GM23248 (cell line): ENCODE measurements at regions not wholly inside any gene's neighbourhood (a gene's known extent, or its start where the extent isn't known, plus 50 kb on each side); places are given as distances from the start of the nearest gene placed in this dataset.

Experiments
- DNase-seq: peaks from one replicate; pipeline ENCODE4 v3.0.0-alpha.2; 2015
- H2AFZ ChIP-seq: fragments of 200-600 bp; sonication (generic); 2 replicates; pipeline ENCODE4 v1.6.1; 2016; ENCODE audit warnings: antibody characterized with exemption
- H3F3A ChIP-seq: fragments of 200-600 bp; sonication (generic); 2 replicates; pipeline ENCODE4 v1.6.1; 2016; ENCODE audit warnings: mild to moderate bottlenecking, antibody characterized with exemption, mixed run types; ENCODE audit not compliant: insufficient read depth
- H3K27ac ChIP-seq: fragments of 200-600 bp; sonication (generic); 2 replicates; pipeline ENCODE4 v1.5.1; 2016; ENCODE audit warnings: mild to moderate bottlenecking
- H3K27me3 ChIP-seq: fragments of 200-600 bp; sonication (generic); replicated peaks from 2 replicates; pipeline ENCODE4 v1.6.1; 2016; ENCODE audit warnings: mild to moderate bottlenecking; ENCODE audit not compliant: insufficient read depth
- H3K36me3 ChIP-seq: fragments of 200-600 bp; sonication (generic); 2 replicates; pipeline ENCODE4 v1.6.1; 2016; ENCODE audit warnings: low read depth, mild to moderate bottlenecking
- H3K4me1 ChIP-seq: fragments of 200-600 bp; sonication (generic); 2 replicates; pipeline ENCODE4 v1.6.1; 2016; ENCODE audit warnings: mild to moderate bottlenecking; ENCODE audit not compliant: insufficient read depth
- H3K4me2 ChIP-seq: fragments of 200-600 bp; sonication (generic); one replicate; pipeline ENCODE4 v1.6.1; 2016; ENCODE audit warnings: mild to moderate bottlenecking; ENCODE audit not compliant: unreplicated experiment
- H3K4me3 ChIP-seq: fragments of 200-600 bp; sonication (generic); 2 replicates; pipeline ENCODE4 v1.5.1; 2016; ENCODE audit warnings: mild to moderate bottlenecking
- H3K79me2 ChIP-seq: fragments of 200-600 bp; sonication (generic); 2 replicates; pipeline ENCODE4 v1.6.1; 2016; ENCODE audit warnings: mild to moderate bottlenecking; ENCODE audit not compliant: insufficient read depth
- H3K9ac ChIP-seq: fragments of 200-600 bp; sonication (generic); 2 replicates; pipeline ENCODE4 v1.6.1; 2016; ENCODE audit warnings: mild to moderate bottlenecking
- H3K9me2 ChIP-seq: fragments of 200-600 bp; sonication (generic); 2 replicates; pipeline ENCODE4 v1.6.1; 2016; ENCODE audit warnings: mixed run types, mild to moderate bottlenecking, moderate library complexity; ENCODE audit not compliant: insufficient read depth
- H3K9me3 ChIP-seq: fragments of 200-600 bp; sonication (generic); one replicate; pipeline ENCODE4 v1.6.1; 2017; ENCODE audit warnings: low read depth
- H4K20me1 ChIP-seq: fragments of 200-600 bp; sonication (generic); 2 replicates; pipeline ENCODE4 v1.6.0; 2016; ENCODE audit not compliant: insufficient read depth
- EZH2 ChIP-seq: fragments of 200-600 bp; sonication (generic); IDR thresholded peaks from 2 replicates; pipeline ENCODE4 v1.6.1; 2018; ENCODE audit warnings: antibody characterized with exemption, mild to moderate bottlenecking; ENCODE audit not compliant: insufficient read depth, poor library complexity, severe bottlenecking
- EZH2phosphoT487 ChIP-seq: fragments of 200-600 bp; sonication (generic); IDR thresholded peaks from 2 replicates; pipeline ENCODE4 v1.6.1; 2018; ENCODE audit warnings: antibody characterized with exemption, moderate library complexity, mild to moderate bottlenecking, low read depth; ENCODE audit not compliant: insufficient read depth
- WGBS, 2 experiments: methylation state at CpG; one replicate each; pipeline ENCODE4 v1.1.6; 2015 to 2017; ENCODE audit warnings: low lambda C conversion rate in 2 of 2, low coverage in 1 of 2; ENCODE audit errors: missing lambda C conversion rate in 2 of 2; 5-methylcytosine and 5-hydroxymethylcytosine counted together
- in situ Hi-C: fragments of 300-500 bp; cut with MboI; formaldehyde crosslinking; loops from 2 replicates; pipeline ENCODE4 v1.15.0; 2020

DNA sequence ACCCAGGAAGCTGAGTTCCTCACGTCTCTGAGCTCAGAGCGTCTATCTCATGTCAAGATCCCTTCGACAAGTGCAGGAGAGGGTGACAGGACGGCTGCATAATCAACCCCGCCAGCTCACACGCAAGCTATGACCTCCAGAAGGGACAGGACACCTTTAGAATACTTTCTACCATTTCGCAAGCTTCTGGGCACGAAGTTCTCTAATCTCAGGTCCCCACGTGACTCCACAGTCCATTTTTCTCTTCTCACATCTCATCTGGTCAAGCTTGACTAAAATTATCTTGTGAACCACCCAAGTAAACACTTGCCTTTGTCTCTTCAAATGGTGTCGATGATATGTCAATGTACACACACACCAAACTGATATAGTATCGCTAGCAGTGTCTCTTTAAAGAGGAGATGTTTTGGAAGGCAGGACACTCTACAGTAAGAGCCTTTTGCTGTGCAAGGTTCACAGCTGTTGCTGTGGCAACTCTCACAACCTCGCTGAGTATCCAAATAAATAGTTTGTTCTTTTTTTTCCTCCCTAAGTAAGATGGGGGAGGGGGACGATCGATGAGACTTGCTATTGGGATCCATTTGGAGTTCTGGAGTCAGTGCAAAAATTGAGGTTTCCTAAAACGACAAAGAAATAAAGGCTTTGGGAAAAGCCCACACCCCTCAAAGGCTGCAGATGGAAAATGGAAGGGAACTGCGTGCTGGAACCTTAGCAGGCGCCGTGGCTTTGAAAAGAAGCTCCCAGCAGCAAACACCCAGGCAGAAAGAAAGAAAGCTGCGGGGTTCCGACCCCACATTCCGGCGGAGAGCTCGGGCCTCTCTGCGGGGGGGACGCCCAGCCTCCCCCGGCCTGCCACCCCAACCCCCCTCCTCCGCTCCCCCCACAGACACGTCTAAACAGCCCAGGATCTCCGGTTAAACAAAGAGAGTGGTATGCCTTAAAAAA, 215.4 kb upstream of the UBASH3B start:
- Histone ChIP-seq H3F3A (no peaks in the 10 kb centered on the region), H2AFZ (peak overlapping the region; percentile 90), H3K9me2 (no peaks in the 10 kb centered on the region), H3K36me3 (no peaks in the 10 kb centered on the region), H3K9me3 (no peaks in the 10 kb centered on the region), H3K4me1 (no peaks in the 10 kb centered on the region), H3K9ac (peak overlapping the region; percentile 76), H3K27me3 (no peaks in the 10 kb centered on the region), H3K27ac (peak overlapping the region; percentile 27), H4K20me1 (no peaks in the 10 kb centered on the region), H3K79me2 (no peaks in the 10 kb centered on the region), H3K4me2 (peak overlapping the region; percentile 91), H3K4me3 (peak overlapping the region; percentile 76)
- WGBS, 2 experiments, result 24 to 25% methylated on average over 25 to 29 of the region's 29 CpGs
- peak; percentile 72 for DNase-seq
- no peak for TF ChIP-seq EZH2phosphoT487
- no peak for TF ChIP-seq EZH2
- in situ Hi-C loops, result no loop called here

DNA sequence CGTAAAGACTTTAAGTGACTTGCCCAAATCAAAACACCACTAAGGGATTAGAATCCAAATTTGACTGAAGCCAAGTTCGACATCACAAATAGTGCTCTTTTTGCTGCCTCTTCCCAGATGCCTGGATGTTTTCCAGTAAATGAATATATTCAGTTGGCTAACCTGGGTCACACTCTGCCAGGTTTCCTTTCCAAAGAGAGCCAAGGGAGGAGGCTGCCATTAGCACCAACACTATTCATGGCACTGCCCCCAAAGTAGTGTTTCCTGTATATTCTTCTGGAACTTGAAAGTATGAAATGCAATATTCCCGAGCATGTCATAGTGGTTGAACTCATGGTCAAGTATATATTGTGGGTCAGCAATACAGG, 219.3 kb upstream of the UBASH3B start:
- Histone ChIP-seq H3K79me2 (no peaks in the 10 kb centered on the region), H3K4me1 (no peaks in the 10 kb centered on the region), H3K27me3 (no peaks in the 10 kb centered on the region), H3K4me2 (no peak overlapping the region), H2AFZ (no peak overlapping the region), H4K20me1 (no peaks in the 10 kb centered on the region), H3K4me3 (no peak overlapping the region), H3K9me3 (no peaks in the 10 kb centered on the region), H3K9me2 (0 out of 2 replicates have a peak, but pooled peaks cover 3% of the 10 kb centered on the region), H3K36me3 (no peaks in the 10 kb centered on the region), H3K27ac (no peak overlapping the region), H3K9ac (no peak overlapping the region), H3F3A (no peaks in the 10 kb centered on the region)
- no peak for TF ChIP-seq EZH2phosphoT487
- no peak for TF ChIP-seq EZH2
- WGBS, 2 experiments, result 29% methylated on average over 3 of the region's 3 CpGs
- no peak for DNase-seq
- in situ Hi-C loops, result no loop called here

DNA sequence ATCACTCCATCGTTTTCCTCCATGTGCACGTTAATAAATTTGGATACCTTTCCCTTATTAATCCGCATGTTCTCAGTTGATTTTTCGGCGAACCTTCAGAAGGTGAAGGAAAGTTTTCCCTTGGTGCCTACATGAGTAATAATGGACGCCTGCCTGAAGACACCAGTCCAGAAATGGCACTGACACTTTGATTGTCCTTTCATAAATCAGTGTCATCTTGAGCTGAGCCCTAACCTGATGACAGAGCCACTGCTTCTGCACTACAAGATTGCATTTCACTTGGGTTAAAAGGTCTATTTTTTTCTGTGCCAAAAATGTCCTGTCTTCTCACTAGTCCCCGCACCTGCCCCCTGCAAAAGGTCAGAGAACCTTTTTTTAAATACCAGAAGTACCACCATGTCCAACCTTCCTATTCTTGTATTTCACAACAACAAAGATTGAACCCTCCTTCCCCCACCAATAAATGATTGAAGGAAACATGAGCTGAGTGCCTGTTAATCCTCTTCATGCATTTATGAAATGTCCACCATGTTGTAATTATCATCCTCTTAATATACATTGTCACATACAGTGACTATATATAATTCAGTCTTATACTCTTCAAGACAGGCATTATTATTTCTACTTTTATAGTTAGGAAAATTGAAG, 219.9 kb upstream of the UBASH3B start:
- Histone ChIP-seq H3F3A (no peaks in the 10 kb centered on the region), H3K79me2 (no peaks in the 10 kb centered on the region), H2AFZ (no peak overlapping the region), H4K20me1 (no peaks in the 10 kb centered on the region), H3K4me3 (no peak overlapping the region), H3K27ac (no peak overlapping the region), H3K9me3 (no peaks in the 10 kb centered on the region), H3K36me3 (no peaks in the 10 kb centered on the region), H3K4me2 (no peak overlapping the region), H3K4me1 (no peaks in the 10 kb centered on the region), H3K27me3 (no peaks in the 10 kb centered on the region), H3K9ac (no peak overlapping the region), H3K9me2 (0 out of 2 replicates have a peak, but pooled peaks cover 3% of the 10 kb centered on the region)
- TF ChIP-seq EZH2phosphoT487 (no peak), EZH2 (no peak)
- DNase-seq, result no peak
- in situ Hi-C loops, result no loop called here
- 86% methylated on average over 7 of the region's 7 CpGs for WGBS, 2 experiments

DNA sequence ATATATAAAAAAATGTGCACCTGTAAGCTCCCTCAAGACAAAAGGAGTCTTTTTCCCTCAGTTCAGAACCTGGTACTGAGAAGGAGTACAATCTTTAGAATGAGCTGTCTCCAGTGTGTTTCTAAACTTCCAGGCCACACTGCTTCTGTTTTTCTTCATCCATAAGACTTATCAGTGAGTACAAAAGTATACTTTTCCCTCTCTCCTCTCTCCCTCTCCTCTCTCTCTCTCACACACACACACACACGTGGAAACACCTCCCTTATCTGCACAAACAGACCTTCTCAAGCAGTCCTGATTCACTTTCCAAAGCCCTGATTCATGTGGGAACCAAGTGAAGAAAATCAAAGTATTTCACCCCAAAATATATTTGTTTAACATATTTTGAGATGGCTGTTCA, 220.7 kb upstream of the UBASH3B start:
- H3K27ac ChIP-seq, result no peak overlapping the region
- H2AFZ ChIP-seq, result no peak overlapping the region
- H3K4me1 ChIP-seq, result no peaks in the 10 kb centered on the region
- no peaks in the 10 kb centered on the region for H3K9me3 ChIP-seq
- no peak overlapping the region for H3K4me3 ChIP-seq
- no peak overlapping the region for H3K9ac ChIP-seq
- no peak for DNase-seq
- in situ Hi-C loops, result no loop called here
- TF ChIP-seq EZH2phosphoT487 (no peak), EZH2 (no peak)
- H3K27me3 ChIP-seq, result no peaks in the 10 kb centered on the region
- H4K20me1 ChIP-seq, result no peaks in the 10 kb centered on the region
- 0 out of 2 replicates have a peak, but pooled peaks cover 3% of the 10 kb centered on the region for H3K9me2 ChIP-seq
- H3K79me2 ChIP-seq, result no peaks in the 10 kb centered on the region
- 40 to 57% methylated on average over 1 of the region's 1 CpG for WGBS, 2 experiments
- no peaks in the 10 kb centered on the region for H3F3A ChIP-seq
- no peaks in the 10 kb centered on the region for H3K36me3 ChIP-seq
- no peak overlapping the region for H3K4me2 ChIP-seq
